C4-2B (cell line): ENCODE measurements at regions not wholly inside any gene's neighbourhood (a gene's known extent, or its start where the extent isn't known, plus 50 kb on each side); places are given as distances from the start of the nearest gene placed in this dataset.

Source experiments
- H3K27ac ChIP-seq: fragments of 450-650 bp; 2 replicates; pipeline ENCODE4 v1.5.1; 2017
- ZFX ChIP-seq: fragments of 450-650 bp; IDR thresholded peaks from 2 replicates; pipeline ENCODE4 v1.6.1; 2017
- TF ChIP-seq, protein P1 (sequence below): fragments of 450-650 bp; conservative IDR thresholded peaks from 2 replicates; pipeline ENCODE4 v1.5.1; 2017; ENCODE audit warnings: mild to moderate bottlenecking

- no peak overlapping the region for H3K27ac ChIP-seq
- TF ChIP-seq ZFX = no peak
- TF ChIP-seq, protein P1, sequence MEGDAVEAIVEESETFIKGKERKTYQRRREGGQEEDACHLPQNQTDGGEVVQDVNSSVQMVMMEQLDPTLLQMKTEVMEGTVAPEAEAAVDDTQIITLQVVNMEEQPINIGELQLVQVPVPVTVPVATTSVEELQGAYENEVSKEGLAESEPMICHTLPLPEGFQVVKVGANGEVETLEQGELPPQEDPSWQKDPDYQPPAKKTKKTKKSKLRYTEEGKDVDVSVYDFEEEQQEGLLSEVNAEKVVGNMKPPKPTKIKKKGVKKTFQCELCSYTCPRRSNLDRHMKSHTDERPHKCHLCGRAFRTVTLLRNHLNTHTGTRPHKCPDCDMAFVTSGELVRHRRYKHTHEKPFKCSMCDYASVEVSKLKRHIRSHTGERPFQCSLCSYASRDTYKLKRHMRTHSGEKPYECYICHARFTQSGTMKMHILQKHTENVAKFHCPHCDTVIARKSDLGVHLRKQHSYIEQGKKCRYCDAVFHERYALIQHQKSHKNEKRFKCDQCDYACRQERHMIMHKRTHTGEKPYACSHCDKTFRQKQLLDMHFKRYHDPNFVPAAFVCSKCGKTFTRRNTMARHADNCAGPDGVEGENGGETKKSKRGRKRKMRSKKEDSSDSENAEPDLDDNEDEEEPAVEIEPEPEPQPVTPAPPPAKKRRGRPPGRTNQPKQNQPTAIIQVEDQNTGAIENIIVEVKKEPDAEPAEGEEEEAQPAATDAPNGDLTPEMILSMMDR = no peak
Observed at GRCh38 chr4:138650929-138651448, 364.6 kb upstream of the NOCT start.

DNA sequence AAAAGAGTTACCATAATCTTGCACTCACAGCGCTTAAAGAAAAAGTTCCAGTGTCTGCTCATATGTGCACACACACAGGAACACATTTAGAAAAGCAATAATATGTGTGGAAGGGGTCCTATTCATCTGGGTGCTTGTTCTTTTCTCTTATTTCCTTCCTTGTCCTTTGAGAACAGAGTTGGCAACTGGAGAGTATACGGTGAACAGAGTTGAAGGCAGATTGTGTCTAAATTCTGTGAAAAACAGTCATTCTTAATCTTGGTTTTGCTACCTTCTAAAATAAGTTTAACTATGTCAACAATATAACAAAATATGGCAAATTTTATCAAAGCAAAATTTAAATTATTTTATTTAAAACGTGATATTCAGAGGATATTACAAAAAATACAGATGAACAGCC is 365.1 kb upstream of the NOCT start:
- TF ChIP-seq, protein P1 = no peak
- TF ChIP-seq ZFX = no peak
- no peak overlapping the region for H3K27ac ChIP-seq

GRCh38 chr4:138647433-138647832 is 368.1 kb upstream of the NOCT start:
- TF ChIP-seq, protein P1 = no peak
- TF ChIP-seq ZFX = no peak
- H3K27ac ChIP-seq = no peak overlapping the region

GRCh38 chr4:138646383-138646782 is 369.2 kb upstream of the NOCT start:
- no peak for TF ChIP-seq ZFX
- TF ChIP-seq, protein P1 = no peak
- no peak overlapping the region for H3K27ac ChIP-seq

DNA sequence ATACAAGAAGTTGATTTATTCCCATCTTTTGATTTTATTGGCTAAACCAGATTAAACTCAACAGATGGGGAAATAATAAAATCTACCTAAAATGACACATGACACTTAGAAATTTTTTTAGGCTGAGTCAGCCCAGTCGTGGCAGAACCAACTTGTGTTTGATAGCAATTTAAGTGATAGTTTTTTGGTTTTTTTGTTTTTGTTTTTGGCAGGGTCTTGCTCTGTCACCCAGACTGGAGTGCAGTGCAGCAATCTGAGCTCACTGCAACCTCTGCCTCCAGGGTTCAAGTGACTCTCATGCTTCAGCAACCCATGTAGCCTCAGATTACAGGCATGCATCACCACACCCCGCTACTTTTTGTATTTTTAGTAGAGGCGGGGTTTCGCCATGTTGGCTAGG is 370.3 kb upstream of the NOCT start:
- H3K27ac ChIP-seq = no peak overlapping the region
- TF ChIP-seq ZFX = no peak
- TF ChIP-seq, protein P1 = no peak

- H3K27ac ChIP-seq = no peak overlapping the region
- TF ChIP-seq, protein P1 = no peak
- TF ChIP-seq ZFX = no peak
Observed at GRCh38 chr4:138644322-138644721, 371.3 kb upstream of the NOCT start.

- TF ChIP-seq, protein P1 = no peak
- TF ChIP-seq ZFX = no peak
- H3K27ac ChIP-seq = no peak overlapping the region
Observed at GRCh38 chr4:138643827-138644226, 371.8 kb upstream of the NOCT start.
